ENCODE measurements at regions not wholly inside any gene's neighbourhood (a gene's known extent, or its start where the extent isn't known, plus 50 kb on each side); places are given as distances from the start of the nearest gene placed in this dataset.

DNA sequence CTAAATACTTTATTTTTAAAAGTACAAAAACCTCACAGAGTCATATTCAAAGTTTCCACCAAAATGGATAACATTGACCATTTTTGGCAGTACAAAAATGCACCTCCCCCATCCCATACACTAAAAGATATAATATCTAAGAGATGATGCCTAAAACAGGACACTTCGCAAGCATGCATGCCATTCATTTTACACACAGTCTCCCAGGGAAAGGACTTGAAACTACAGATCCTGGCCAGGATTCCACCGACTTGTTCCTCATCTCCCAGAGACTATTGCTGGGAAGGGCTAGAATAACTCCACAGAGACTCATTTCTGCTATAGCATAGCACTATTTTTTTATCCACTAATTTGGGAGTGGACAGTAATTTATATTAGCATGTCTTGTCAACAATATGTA, 81.7 kb downstream of the MTNR1B start:
- no peak overlapping the region for H4K8ac ChIP-seq (replicated peaks; ENCODE audit: insufficient read length, low read depth, low read length)
- no peak overlapping the region for H3K23ac ChIP-seq (ENCODE audit: insufficient read length, low read depth, low read length)
- H4K91ac ChIP-seq (ENCODE audit: insufficient read length, low read depth, low read length) = no peak overlapping the region
- H3T11ph ChIP-seq (ENCODE audit: low read length) = no peak overlapping the region
- H3K18ac ChIP-seq (ENCODE audit: insufficient read length, low read depth, low read length) = no peak overlapping the region
- H3K4me1 Mint-ChIP-seq = peaks cover 4% of the 10 kb centered on the region in 2 experiments; a peak in 2 of 4 replicates
- H3K27me3 Mint-ChIP-seq (ENCODE audit: low read depth) = no peaks in the 10 kb centered on the region
- no peak overlapping the region for H2BK120ac ChIP-seq (ENCODE audit: low read depth, low read length, poor library complexity, severe bottlenecking)
- no peak for TF ChIP-seq CTCF (conservative IDR thresholded peaks at IDR 0.05)
- H3K79me2 ChIP-seq (ENCODE audit: insufficient read depth, low read length) = no peaks in the 10 kb centered on the region
- H3K56ac ChIP-seq (ENCODE audit: insufficient read length, low read depth, low read length) = no peak overlapping the region
- no peak overlapping the region for H2AFZ ChIP-seq (ENCODE audit: low read length)
- H2BK5ac ChIP-seq (ENCODE audit: insufficient read length, low read length) = no peak overlapping the region
- H3K27me3 ChIP-seq (ENCODE audit: insufficient read depth, low read length) = no peaks in the 10 kb centered on the region
- DNase-seq = no peak
- H3K9ac ChIP-seq (ENCODE audit: extremely low read depth, insufficient read length, low read length) = no peak overlapping the region
- H3K4ac ChIP-seq (ENCODE audit: low read depth, low read length) = no peak overlapping the region
- no peaks in the 10 kb centered on the region; a peak in 2 of 5 replicates for H3K9me3 Mint-ChIP-seq
- no CpG with 5 or more reads among the region's 2 CpGs for WGBS (ENCODE audit: extremely low coverage, insufficient read length, low lambda C conversion rate)
- H3K36me3 Mint-ChIP-seq (ENCODE audit: insufficient read depth in 1 of 3, low read depth in 3 of 3) = no peaks in the 10 kb centered on the region
- H3K4me1 ChIP-seq (ENCODE audit: insufficient read depth, low read length) = no peaks in the 10 kb centered on the region
- H2AK5ac ChIP-seq (ENCODE audit: insufficient read length, low read length) = no peak overlapping the region
- H2BK15ac ChIP-seq (ENCODE audit: low read depth, low read length) = no peak overlapping the region
- no peak overlapping the region for H3K27ac Mint-ChIP-seq
- H3K14ac ChIP-seq (ENCODE audit: insufficient read depth, low read length) = no peak overlapping the region
- no peak overlapping the region for H4K5ac ChIP-seq (ENCODE audit: insufficient read length, low read depth, low read length)
- H3K9me3 ChIP-seq (ENCODE audit: control insufficient read depth, low read depth, low read length) = no peaks in the 10 kb centered on the region
- no peaks in the 10 kb centered on the region for H3K79me1 ChIP-seq (ENCODE audit: insufficient read depth, low read depth, low read length, poor library complexity, severe bottlenecking)
- no peak overlapping the region for H3K27ac ChIP-seq (ENCODE audit: insufficient read length, low read depth, low read length)
- no peak overlapping the region for H3K4me3 Mint-ChIP-seq
- H2BK12ac ChIP-seq (ENCODE audit: insufficient read length, low read depth, low read length) = no peak overlapping the region
- no peak overlapping the region for H2BK20ac ChIP-seq (ENCODE audit: low read depth, low read length, poor library complexity, severe bottlenecking)
- no peak overlapping the region for H3K4me2 ChIP-seq (ENCODE audit: insufficient read depth, insufficient read length, low read length)
- no peaks in the 10 kb centered on the region for H4K20me1 ChIP-seq (ENCODE audit: control insufficient read depth, insufficient read depth, insufficient read length)
- H3K23me2 ChIP-seq (ENCODE audit: insufficient read length, low read depth, low read length, poor library complexity, severe bottlenecking) = no peaks in the 10 kb centered on the region
